ENCODE measurements at regions not wholly inside any gene's neighbourhood (a gene's known extent, or its start where the extent isn't known, plus 50 kb on each side); places are given as distances from the start of the nearest gene placed in this dataset.

DNA sequence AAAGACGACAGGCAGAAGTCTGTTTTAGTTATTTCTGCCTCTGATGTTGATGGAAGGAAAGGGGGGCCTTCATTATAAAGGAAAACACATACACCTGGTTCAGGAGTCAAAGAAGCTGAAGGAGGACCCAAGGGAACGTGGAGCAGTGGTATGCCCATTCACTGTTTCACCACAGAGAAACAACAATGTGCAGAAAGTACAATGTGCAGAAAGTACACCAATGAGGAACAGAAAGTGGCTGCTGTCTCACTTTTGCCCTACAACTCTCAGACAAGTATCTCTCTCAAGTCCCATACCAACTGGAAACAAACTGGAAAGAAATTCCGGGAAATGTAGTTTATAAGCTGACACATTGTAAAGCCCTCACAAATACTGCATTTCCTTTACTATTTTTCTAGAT is 564.5 kb downstream of the TRAM1L1 start:
- Histone ChIP-seq H3K36me3 (no peaks in the 10 kb centered on the region), H3K4me1 (replicated peaks) (no peaks in the 10 kb centered on the region), H3K9me3 (no peaks in the 10 kb centered on the region), H3K27me3 (replicated peaks; ENCODE audit: insufficient read depth) (no peaks in the 10 kb centered on the region), H3K27ac (no peak overlapping the region), H3K4me3 (no peak overlapping the region)
- no peak for DNase-seq (ENCODE audit: low spot score)
- TF ChIP-seq, protein P1, sequence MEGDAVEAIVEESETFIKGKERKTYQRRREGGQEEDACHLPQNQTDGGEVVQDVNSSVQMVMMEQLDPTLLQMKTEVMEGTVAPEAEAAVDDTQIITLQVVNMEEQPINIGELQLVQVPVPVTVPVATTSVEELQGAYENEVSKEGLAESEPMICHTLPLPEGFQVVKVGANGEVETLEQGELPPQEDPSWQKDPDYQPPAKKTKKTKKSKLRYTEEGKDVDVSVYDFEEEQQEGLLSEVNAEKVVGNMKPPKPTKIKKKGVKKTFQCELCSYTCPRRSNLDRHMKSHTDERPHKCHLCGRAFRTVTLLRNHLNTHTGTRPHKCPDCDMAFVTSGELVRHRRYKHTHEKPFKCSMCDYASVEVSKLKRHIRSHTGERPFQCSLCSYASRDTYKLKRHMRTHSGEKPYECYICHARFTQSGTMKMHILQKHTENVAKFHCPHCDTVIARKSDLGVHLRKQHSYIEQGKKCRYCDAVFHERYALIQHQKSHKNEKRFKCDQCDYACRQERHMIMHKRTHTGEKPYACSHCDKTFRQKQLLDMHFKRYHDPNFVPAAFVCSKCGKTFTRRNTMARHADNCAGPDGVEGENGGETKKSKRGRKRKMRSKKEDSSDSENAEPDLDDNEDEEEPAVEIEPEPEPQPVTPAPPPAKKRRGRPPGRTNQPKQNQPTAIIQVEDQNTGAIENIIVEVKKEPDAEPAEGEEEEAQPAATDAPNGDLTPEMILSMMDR (IDR thresholded peaks at IDR 0.05): no peak
- TF ChIP-seq POLR2AphosphoS5 (IDR thresholded peaks at IDR 0.05) (no peak), POLR2A (IDR thresholded peaks at IDR 0.05) (no peak)
- intact Hi-C loops (cut with DNase I): no loop called here
- 78% methylated on average over 3 of the region's 3 CpGs for whole genome bisulfite sequencing

DNA sequence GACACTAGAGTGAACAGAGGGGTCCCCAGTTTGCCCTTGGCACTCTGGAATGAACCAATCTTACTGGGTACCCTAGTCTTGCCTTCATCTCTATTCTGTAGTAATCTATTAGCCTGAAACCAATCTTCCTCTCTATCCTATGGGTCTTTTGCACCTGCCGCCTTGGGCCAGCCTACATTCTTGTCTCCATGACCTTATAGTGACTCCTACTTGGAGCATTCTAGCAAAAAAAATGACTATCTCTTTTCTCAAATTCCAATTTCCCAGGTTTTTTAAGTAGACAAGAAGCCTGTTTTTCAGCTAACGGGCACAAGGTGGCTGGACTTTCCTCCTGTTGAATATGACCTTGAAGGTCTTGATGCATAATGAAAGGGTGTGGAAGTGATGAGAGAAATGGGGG is 568.7 kb downstream of the TRAM1L1 start:
- no peak overlapping the region for H3K4me3 ChIP-seq
- no peaks in the 10 kb centered on the region for H3K9me3 ChIP-seq
- no peaks in the 10 kb centered on the region for H3K27me3 ChIP-seq (replicated peaks; ENCODE audit: insufficient read depth)
- no peak for DNase-seq (ENCODE audit: low spot score)
- intact Hi-C loops (cut with DNase I): no loop called here
- WGBS: 89% methylated on average over 2 of the region's 2 CpGs
- TF ChIP-seq, protein P1 (IDR thresholded peaks at IDR 0.05): no peak
- TF ChIP-seq POLR2A (IDR thresholded peaks at IDR 0.05) (no peak), POLR2AphosphoS5 (IDR thresholded peaks at IDR 0.05) (no peak)
- no peaks in the 10 kb centered on the region for H3K36me3 ChIP-seq
- H3K27ac ChIP-seq: no peak overlapping the region
- no peaks in the 10 kb centered on the region for H3K4me1 ChIP-seq (replicated peaks)

GRCh38 chr4:116515959-116516358 is 569.4 kb downstream of the TRAM1L1 start:
- Histone ChIP-seq H3K27me3 (replicated peaks; ENCODE audit: insufficient read depth) (no peaks in the 10 kb centered on the region), H3K4me3 (no peak overlapping the region), H3K36me3 (no peaks in the 10 kb centered on the region), H3K27ac (no peak overlapping the region), H3K9me3 (no peaks in the 10 kb centered on the region), H3K4me1 (replicated peaks) (no peaks in the 10 kb centered on the region)
- TF ChIP-seq POLR2AphosphoS5 (IDR thresholded peaks at IDR 0.05) (no peak), POLR2A (IDR thresholded peaks at IDR 0.05) (no peak)
- TF ChIP-seq, protein P1 (IDR thresholded peaks at IDR 0.05): no peak
- 38% methylated on average over 1 of the region's 1 CpG for WGBS
- DNase-seq (ENCODE audit: low spot score): no peak
- intact Hi-C loops (cut with DNase I): no loop called here

DNA sequence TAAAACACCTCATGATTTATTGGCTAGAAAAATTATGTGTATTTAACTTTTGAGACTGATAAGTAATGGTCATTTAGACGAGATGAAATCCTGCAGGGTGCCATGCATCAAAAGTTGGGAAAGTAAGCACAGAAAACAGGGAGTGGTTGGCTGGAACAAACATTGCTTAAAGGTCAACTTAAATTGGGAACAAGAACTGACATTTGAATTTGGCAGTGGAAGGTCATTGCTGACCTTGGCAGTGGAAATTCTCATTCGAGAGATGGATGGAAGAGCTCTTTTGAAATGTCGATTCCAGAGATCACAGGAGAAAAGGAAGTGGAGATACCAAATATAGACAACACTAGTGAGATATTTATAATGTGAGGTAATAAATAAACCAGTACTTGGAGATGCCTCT is 572.8 kb downstream of the TRAM1L1 start:
- Histone ChIP-seq H3K36me3 (no peaks in the 10 kb centered on the region), H3K4me3 (no peak overlapping the region), H3K27ac (no peak overlapping the region), H3K27me3 (replicated peaks; ENCODE audit: insufficient read depth) (no peaks in the 10 kb centered on the region), H3K4me1 (replicated peaks) (no peaks in the 10 kb centered on the region), H3K9me3 (no peaks in the 10 kb centered on the region)
- DNase-seq (ENCODE audit: low spot score): no peak
- intact Hi-C loops (cut with DNase I): no loop called here
- 59% methylated on average over 3 of the region's 3 CpGs for WGBS
- TF ChIP-seq, protein P1 (IDR thresholded peaks at IDR 0.05): no peak
- TF ChIP-seq POLR2AphosphoS5 (IDR thresholded peaks at IDR 0.05) (no peak), POLR2A (IDR thresholded peaks at IDR 0.05) (no peak)

GRCh38 chr4:116501954-116502353 is 583.4 kb downstream of the TRAM1L1 start:
- no peak for DNase-seq (ENCODE audit: low spot score)
- H3K27ac ChIP-seq: no peak overlapping the region
- intact Hi-C loops (cut with DNase I): no loop called here
- TF ChIP-seq, protein P1 (IDR thresholded peaks at IDR 0.05): no peak
- no peaks in the 10 kb centered on the region for H3K36me3 ChIP-seq
- no peak overlapping the region for H3K4me3 ChIP-seq
- H3K4me1 ChIP-seq (replicated peaks): no peaks in the 10 kb centered on the region
- no peaks in the 10 kb centered on the region for H3K27me3 ChIP-seq (replicated peaks; ENCODE audit: insufficient read depth)
- 81% methylated on average over 4 of the region's 4 CpGs for WGBS
- no peaks in the 10 kb centered on the region for H3K9me3 ChIP-seq
